ENCODE measurements at regions not wholly inside any gene's neighbourhood (a gene's known extent, or its start where the extent isn't known, plus 50 kb on each side); places are given as distances from the start of the nearest gene placed in this dataset.

- TF ChIP-seq POLR2A (IDR thresholded peaks at IDR 0.05; ENCODE audit: low read depth, low read length) (no peak), TAF1 (IDR thresholded peaks at IDR 0.05; ENCODE audit: borderline replicate concordance, low read depth, low read length) (no peak)
These were observed 1097.2 kb upstream of the CNTNAP5 start for GRCh38 chr2:122927710-122928557.
